ENCODE measurements at regions not wholly inside any gene's neighbourhood (a gene's known extent, or its start where the extent isn't known, plus 50 kb on each side); places are given as distances from the start of the nearest gene placed in this dataset.

- H3K4me3 Mint-ChIP-seq: no peak overlapping the region
- Histone ChIP-seq H4K20me1 (replicated peaks; ENCODE audit: insufficient read depth) (no peaks in the 10 kb centered on the region), H3K27me3 (ENCODE audit: insufficient read depth) (peaks cover 2% of the 10 kb centered on the region; the same call in 1 of the 2 replicates), H2AFZ (no peak overlapping the region; the same call in 1 of the 2 replicates), H3K9me2 (ENCODE audit: insufficient read depth) (peaks cover 5% of the 10 kb centered on the region; the same call in 1 of the 2 replicates), H3K4me1 (ENCODE audit: insufficient read depth) (peaks cover 4% of the 10 kb centered on the region; the same call in 1 of the 2 replicates), H3K79me2 (replicated peaks; ENCODE audit: insufficient read depth) (no peaks in the 10 kb centered on the region), H3K36me3 (ENCODE audit: insufficient read depth) (no peaks in the 10 kb centered on the region), H3K4me3 (no peak overlapping the region), H3K27ac (ENCODE audit: low read depth) (peak overlapping the region; percentile 24; the same call in 1 of the 2 replicates), H3F3A (replicated peaks; ENCODE audit: low read depth) (no peaks in the 10 kb centered on the region), H3K4me2 (peak overlapping the region; percentile 40; the same call in 1 of the 2 replicates)
- peaks cover 10% of the 10 kb centered on the region; the same call in 2 of the 3 replicates for H3K4me1 Mint-ChIP-seq
- peak overlapping the region; percentile 17; the same call in 1 of the 2 replicates for H3K27ac Mint-ChIP-seq
- DNase-seq (ENCODE audit: low spot score) (peak; percentile 74), ATAC-seq (peak; percentile 99)
- no peak for TF ChIP-seq CTCF (conservative IDR thresholded peaks at IDR 0.05; ENCODE audit: low read depth in 2 of 2)
- TF ChIP-seq POLR2AphosphoS5 (IDR thresholded peaks at IDR 0.05; ENCODE audit: low read depth): no peak
- no peak for TF ChIP-seq REST (IDR thresholded peaks at IDR 0.05; ENCODE audit: unreplicated experiment)
- no peak for TF ChIP-seq STAT1 (IDR thresholded peaks at IDR 0.05; ENCODE audit: unreplicated experiment)
- TF ChIP-seq CREB1 (CRISPR knock-in tag; IDR thresholded peaks at IDR 0.05; ENCODE audit: low read depth): no peak
- TF ChIP-seq EZH2 (IDR thresholded peaks at IDR 0.05; ENCODE audit: low read depth, unreplicated experiment): no peak
- no peaks in the 10 kb centered on the region for H3K36me3 Mint-ChIP-seq (ENCODE audit: low read depth)
- peaks cover 11% of the 10 kb centered on the region; the same call in 1 of the 3 replicates for H3K9me3 Mint-ChIP-seq
- H3K27me3 Mint-ChIP-seq (ENCODE audit: insufficient read depth, low read depth, poor library complexity): no peaks in the 10 kb centered on the region
Observed at GRCh38 chr7:69457595-69458504, 140.4 kb upstream of the AUTS2 start.

- H3F3A ChIP-seq (replicated peaks; ENCODE audit: low read depth): no peaks in the 10 kb centered on the region
- peaks cover 5% of the 10 kb centered on the region; the same call in 1 of the 2 replicates for H3K9me2 ChIP-seq (ENCODE audit: insufficient read depth)
- DNase-seq (ENCODE audit: low spot score) (no peak), ATAC-seq (no peak)
- no peaks in the 10 kb centered on the region for H3K27me3 ChIP-seq (ENCODE audit: insufficient read depth)
- H4K20me1 ChIP-seq (replicated peaks; ENCODE audit: insufficient read depth): no peaks in the 10 kb centered on the region
- Mint-ChIP-seq H3K9me3 (peaks cover 35% of the 10 kb centered on the region), H3K27ac (no peak overlapping the region), H3K4me3 (no peak overlapping the region), H3K4me1 (no peaks in the 10 kb centered on the region), H3K27me3 (ENCODE audit: insufficient read depth, low read depth, poor library complexity) (peaks cover 2% of the 10 kb centered on the region), H3K36me3 (ENCODE audit: low read depth) (peaks cover 11% of the 10 kb centered on the region)
- H2AFZ ChIP-seq: no peak overlapping the region
- no peak overlapping the region for H3K4me3 ChIP-seq
- no peak overlapping the region for H3K27ac ChIP-seq (ENCODE audit: low read depth)
- no peaks in the 10 kb centered on the region for H3K79me2 ChIP-seq (replicated peaks; ENCODE audit: insufficient read depth)
- H3K4me2 ChIP-seq: no peak overlapping the region
- no peaks in the 10 kb centered on the region for H3K36me3 ChIP-seq (ENCODE audit: insufficient read depth)
- no peaks in the 10 kb centered on the region for H3K4me1 ChIP-seq (ENCODE audit: insufficient read depth)
- TF ChIP-seq EZH2 (IDR thresholded peaks at IDR 0.05; ENCODE audit: low read depth, unreplicated experiment): no peak
- TF ChIP-seq CREB1 (CRISPR knock-in tag; IDR thresholded peaks at IDR 0.05; ENCODE audit: low read depth): no peak
- TF ChIP-seq STAT1 (IDR thresholded peaks at IDR 0.05; ENCODE audit: unreplicated experiment): no peak
Observed at GRCh38 chr7:69464035-69464434, 134.2 kb upstream of the AUTS2 start.
